ENCODE measurements at regions not wholly inside any gene's neighbourhood (a gene's known extent, or its start where the extent isn't known, plus 50 kb on each side); places are given as distances from the start of the nearest gene placed in this dataset.
"Not testable (repeated sequence)": the region's sequence is repeated elsewhere in the genome, so short reads cannot be mapped to it uniquely, and the experiment has no call there.

GRCh38 chr6:14475306-14475705 is 357.7 kb downstream of the CD83 start:
- TF ChIP-seq, protein P1, sequence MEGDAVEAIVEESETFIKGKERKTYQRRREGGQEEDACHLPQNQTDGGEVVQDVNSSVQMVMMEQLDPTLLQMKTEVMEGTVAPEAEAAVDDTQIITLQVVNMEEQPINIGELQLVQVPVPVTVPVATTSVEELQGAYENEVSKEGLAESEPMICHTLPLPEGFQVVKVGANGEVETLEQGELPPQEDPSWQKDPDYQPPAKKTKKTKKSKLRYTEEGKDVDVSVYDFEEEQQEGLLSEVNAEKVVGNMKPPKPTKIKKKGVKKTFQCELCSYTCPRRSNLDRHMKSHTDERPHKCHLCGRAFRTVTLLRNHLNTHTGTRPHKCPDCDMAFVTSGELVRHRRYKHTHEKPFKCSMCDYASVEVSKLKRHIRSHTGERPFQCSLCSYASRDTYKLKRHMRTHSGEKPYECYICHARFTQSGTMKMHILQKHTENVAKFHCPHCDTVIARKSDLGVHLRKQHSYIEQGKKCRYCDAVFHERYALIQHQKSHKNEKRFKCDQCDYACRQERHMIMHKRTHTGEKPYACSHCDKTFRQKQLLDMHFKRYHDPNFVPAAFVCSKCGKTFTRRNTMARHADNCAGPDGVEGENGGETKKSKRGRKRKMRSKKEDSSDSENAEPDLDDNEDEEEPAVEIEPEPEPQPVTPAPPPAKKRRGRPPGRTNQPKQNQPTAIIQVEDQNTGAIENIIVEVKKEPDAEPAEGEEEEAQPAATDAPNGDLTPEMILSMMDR (IDR thresholded peaks at IDR 0.05; ENCODE audit: control insufficient read depth, insufficient read depth, low read depth, low read length, missing control alignments): no peak
- no peak for DNase-seq (ENCODE audit: low read depth)
- no peak overlapping the region for H3K4me3 ChIP-seq (ENCODE audit: control insufficient read depth, low read depth, low read length)

DNA sequence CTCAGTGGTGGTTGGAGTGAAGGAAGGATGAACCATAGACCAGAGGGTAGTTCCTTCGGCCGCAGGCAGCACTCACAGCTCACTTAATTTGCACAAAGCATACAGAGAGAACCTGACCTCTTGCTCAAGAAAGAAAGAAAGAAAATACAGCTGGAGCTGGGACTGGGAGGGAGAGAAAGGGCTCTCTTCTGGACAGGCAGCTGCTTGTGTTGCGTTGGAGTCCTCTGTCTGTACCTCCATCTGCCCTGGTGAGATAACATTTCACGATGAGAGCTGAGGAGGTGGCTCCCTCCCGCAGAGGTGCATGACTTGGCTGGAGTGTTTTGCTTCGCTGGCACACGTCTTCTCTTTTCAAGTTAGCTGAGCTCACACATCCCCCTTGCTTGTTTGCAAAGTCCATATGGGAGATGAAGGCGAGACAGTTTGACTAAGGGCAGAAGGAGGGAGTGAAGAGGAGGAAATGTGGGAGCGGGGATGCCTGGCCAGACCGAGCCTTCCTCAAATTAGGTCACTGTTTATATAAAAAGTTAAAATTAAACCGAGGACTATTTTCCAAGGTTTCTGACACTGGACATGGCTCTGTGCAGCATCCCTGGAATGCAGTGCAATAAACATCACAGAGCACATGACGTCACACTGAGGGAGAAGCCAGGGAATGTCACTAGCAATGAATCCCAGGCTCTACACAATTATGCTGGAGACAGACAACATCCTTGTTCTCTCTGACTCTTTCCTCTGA is 359.4 kb downstream of the CD83 start:
- peak; percentile 76 for DNase-seq (ENCODE audit: low read depth)
- peak overlapping the region; percentile 18 for H3K4me3 ChIP-seq (ENCODE audit: control insufficient read depth, low read depth, low read length)
- TF ChIP-seq, protein P1 (IDR thresholded peaks at IDR 0.05; ENCODE audit: control insufficient read depth, insufficient read depth, low read depth, low read length, missing control alignments): no peak

DNA sequence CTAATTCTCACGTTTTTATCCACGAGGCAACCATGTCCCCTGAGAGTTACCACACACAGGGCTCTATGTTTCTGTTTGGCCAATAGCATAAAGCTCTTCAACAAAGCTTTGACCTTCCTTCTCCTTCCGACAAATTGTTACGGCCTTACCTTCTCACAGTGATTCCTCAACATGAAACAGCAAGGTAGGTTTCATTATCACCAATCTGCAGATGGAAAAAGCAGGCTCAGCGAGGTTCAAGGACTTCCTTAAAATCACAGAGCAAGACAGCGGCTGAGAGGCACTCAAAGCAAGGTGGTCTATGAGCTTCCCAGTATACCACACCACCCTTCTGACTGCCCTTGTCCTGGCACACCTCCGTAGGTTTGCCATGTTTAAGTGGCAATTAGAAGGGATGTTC is 360.0 kb downstream of the CD83 start:
- H3K4me3 ChIP-seq (ENCODE audit: control insufficient read depth, low read depth, low read length): no peak overlapping the region
- DNase-seq (ENCODE audit: low read depth): no peak
- TF ChIP-seq, protein P1 (IDR thresholded peaks at IDR 0.05; ENCODE audit: control insufficient read depth, insufficient read depth, low read depth, low read length, missing control alignments): no peak

DNA sequence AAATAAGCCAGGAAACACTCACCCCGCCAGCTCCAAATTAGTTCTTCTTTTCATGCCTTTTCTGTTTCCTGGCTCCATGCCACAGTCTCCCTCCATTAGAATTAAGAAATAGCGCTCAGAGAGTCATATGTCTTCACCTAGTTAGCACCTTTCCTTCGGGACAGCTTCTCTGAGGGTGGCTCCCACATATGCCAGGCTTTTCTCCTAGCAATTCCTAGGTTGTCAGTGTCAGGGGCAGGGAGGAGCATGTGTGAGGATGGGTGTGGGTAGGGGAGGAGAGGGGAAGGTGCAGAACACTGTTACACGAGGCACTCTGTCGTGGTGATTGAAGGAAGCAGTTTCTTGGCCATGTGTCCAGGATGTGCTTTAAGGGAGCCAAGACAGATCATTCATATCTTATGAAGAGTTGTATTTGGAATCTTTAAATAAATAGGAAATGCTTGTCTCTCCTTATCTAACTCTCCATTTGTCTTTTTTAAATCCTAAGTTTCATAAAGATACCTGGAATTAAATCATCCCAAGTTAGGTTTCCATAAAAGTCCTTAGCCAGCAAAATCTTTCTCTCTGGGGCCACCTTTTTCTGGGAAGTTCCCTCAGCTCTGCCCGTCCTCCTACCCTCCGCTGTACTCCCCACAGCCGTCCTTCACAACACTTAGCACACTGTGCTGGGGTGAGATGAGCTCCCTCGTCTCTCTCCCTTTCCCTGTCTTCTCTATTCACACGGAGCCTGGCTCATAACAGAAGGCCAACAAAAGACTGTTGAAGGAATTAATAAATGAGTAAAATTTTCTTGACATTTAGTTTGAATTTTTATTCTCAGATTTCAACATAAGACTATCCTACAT is 361.0 kb downstream of the CD83 start:
- DNase-seq (ENCODE audit: low read depth): no peak

GRCh38 chr6:14481946-14482345 is 364.4 kb downstream of the CD83 start:
- DNase-seq (ENCODE audit: low read depth); H3K4me3 ChIP-seq (ENCODE audit: control insufficient read depth, low read depth, low read length): not testable (repeated sequence)

More for the DNA sequence above, 361.0 kb downstream of the CD83 start:
- TF ChIP-seq, protein P1 (IDR thresholded peaks at IDR 0.05; ENCODE audit: control insufficient read depth, insufficient read depth, low read depth, low read length, missing control alignments): no peak
- H3K4me3 ChIP-seq (ENCODE audit: control insufficient read depth, low read depth, low read length): no peak overlapping the region

DNA sequence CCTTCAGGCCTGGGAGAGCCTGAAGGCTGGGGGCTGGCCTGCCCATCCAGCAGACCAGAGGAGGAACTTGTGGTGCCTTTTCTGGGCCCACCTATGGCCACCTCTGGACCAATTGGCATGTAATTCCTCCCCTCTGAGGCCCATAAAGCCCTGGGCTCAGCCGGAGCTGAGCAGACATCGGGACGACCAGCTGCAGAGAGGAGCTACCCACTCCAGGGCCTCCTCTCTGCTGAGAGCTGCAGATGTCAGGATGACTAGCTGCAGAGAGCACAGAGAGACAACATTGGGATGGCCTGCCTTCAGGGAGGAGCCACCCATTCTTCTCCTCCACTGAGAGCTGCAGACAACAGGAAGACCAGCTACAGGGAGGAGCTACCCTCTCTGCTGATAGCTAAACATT is 370.1 kb downstream of the CD83 start:
- no peak overlapping the region for H3K4me3 ChIP-seq (ENCODE audit: control insufficient read depth, low read depth, low read length)
- TF ChIP-seq, protein P1 (IDR thresholded peaks at IDR 0.05; ENCODE audit: control insufficient read depth, insufficient read depth, low read depth, low read length, missing control alignments): no peak
- DNase-seq (ENCODE audit: low read depth): no peak

GRCh38 chr6:14488180-14488579 is 370.6 kb downstream of the CD83 start:
- DNase-seq (ENCODE audit: low read depth): no peak
- TF ChIP-seq, protein P1 (IDR thresholded peaks at IDR 0.05; ENCODE audit: control insufficient read depth, insufficient read depth, low read depth, low read length, missing control alignments): no peak
- no peak overlapping the region for H3K4me3 ChIP-seq (ENCODE audit: control insufficient read depth, low read depth, low read length)
